ENCODE measurements at regions not wholly inside any gene's neighbourhood (a gene's known extent, or its start where the extent isn't known, plus 50 kb on each side); places are given as distances from the start of the nearest gene placed in this dataset.
"Not testable (repeated sequence)": the region's sequence is repeated elsewhere in the genome, so short reads cannot be mapped to it uniquely, and the experiment has no call there.

DNA sequence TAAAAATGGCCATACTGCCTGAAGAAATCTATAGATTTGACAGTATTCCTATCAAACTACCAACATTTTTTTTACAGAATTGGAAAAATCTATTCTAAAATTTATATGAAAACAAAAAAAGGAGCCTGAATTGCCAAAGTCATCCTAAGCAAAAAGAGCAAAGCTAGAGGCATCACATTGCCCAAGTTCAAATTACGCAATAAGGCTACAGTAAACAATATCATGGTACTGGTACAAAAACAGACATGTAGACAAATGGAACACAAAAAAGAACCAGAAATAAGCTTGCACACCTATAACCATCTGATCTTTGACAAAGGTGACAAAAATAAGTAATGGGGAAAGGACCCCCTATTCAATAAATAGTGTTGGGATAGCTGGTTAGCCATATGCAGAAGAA, 50.2 kb upstream of the THSD7B start:
- DNase-seq (ENCODE audit: low read depth), result no peak

DNA sequence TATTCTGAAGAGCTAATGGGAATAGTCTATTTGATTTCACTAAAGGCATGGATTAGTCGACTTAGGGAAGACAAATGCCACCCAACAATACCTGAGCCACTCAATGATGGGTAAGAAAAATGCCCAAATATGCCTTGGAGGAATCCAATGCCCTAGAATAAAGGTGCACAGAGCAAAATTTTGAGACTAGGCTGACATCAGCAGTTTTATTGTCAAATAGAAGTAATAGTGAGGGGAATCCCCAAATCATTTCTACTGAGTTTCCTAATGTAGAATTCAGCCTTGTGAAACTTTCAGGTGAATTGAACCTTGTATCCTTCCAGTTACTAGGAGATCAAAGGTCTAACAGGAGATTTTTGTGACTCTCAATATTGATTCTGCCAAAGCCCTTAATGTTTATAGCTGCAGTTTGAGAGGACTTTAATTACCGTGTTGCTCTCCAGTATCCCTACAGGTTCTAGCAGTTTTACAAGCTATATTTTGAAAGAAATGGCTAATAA, 50.8 kb upstream of the THSD7B start:
- DNase-seq (ENCODE audit: low read depth), result no peak

DNA sequence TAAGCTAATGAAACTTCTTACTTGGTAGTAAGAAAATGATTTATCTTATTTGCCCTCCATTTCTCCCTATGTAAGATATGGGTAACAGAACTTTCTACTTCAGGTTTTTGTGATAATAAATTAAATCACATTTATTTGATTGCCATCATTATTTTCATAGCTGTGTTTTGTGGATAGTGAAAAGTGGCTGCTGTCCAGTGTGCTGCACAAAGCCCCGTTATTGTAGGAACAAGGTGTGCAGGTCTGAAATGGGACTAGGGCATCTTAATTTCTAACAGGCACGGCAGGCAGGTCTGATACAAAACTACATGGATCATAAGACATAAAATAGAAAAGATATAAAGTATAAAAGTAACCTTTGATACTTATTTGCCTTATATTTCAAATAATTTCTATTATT, 51.6 kb upstream of the THSD7B start:
- DNase-seq (ENCODE audit: low read depth), result no peak

DNA sequence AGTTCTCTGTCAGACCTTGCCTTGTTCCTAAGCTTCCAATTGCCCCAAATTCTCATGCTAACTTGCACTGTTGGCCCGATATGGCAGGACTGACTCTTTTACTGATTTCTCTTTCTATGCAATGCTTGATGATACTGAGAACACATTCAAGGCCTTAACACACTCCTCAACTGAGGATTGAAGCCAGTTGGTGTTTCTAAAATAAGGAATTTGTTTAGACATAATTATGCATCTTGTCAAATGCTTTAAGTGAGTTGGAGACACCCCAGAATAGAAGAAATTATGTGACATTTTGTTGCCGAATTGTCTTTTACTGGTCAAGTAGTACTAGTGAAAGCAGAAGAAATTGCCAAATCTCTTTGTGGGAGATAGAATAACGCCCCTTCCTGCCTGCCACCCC, 60.0 kb upstream of the THSD7B start:
- no peak for DNase-seq (ENCODE audit: low read depth)

DNA sequence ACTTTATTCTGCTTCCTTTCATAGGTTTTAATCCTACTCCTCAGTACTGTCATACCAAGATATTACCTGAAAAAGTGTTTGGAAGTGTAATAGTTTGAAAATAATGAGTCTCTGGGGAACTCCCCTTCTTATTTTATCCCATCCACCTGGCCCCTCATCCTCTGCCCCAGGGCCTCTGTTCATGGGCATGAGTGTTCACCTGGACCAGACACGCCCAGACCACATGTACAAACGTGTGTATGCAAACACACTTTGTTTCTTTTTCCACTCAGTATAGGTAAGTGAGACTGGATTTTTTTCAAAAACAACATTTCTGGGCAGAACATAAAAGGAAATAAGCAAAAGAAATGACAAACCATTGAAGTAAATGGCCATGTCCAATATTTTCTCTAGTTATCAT, 62.1 kb upstream of the THSD7B start:
- no peak for DNase-seq (ENCODE audit: low read depth)

DNA sequence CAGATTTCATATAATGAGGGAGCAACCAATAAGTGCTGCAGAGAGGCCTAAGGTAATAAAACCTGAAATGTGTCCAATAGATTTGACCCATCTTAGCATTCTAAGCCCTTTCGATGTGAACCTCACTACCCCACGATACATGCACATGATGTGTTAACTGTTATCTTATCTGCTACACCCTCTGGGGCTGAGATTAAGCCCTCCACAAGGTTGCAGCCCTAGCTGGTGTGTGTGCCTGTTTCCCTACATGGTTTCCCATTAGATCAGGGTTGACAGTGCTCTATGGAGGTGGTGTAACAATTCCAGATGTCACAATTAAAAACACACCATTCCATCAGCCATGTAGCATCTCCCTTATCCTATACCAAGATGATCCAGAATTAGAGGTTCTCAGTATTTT, 68.9 kb upstream of the THSD7B start:
- DNase-seq (ENCODE audit: low read depth), result no peak

DNA sequence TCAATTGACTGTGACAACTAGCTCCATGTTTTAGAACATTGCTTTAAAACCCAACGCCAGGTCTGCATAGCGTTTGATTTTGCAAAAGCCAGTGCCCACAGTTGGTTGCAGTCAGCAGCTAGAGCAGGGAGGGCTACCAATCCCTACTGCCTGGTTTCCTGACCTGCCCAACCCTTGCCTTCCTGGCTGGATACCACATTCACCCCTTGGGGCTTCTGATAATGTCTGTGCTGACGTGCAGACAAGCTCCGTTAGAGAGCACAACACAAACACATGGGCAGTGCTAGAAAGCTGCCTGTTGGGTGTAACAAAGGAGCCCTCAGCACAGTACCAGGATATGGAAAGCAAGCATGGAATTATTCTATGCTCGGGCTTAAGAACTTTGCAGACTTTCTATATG, 71.4 kb upstream of the THSD7B start:
- no peak for DNase-seq (ENCODE audit: low read depth)

DNA sequence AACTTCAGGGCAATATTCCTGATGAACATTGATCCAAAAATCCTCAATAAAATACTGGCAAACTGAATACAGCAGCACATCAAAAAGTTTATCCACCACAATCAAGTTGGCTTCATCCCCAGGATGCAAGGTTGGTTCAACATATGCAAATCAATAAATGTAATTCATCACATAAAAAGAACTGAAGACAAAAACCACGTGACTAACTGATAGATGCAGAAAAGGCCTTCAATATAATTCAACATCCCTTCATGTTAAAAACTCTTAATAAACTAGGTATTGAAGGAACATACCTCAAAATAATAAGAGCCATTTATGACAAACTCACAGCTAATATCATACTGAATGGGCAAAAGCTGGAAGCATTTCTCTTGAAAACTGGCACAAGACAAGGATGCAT, 85.3 kb upstream of the THSD7B start:
- not testable (repeated sequence) for DNase-seq (ENCODE audit: low read depth)

DNA sequence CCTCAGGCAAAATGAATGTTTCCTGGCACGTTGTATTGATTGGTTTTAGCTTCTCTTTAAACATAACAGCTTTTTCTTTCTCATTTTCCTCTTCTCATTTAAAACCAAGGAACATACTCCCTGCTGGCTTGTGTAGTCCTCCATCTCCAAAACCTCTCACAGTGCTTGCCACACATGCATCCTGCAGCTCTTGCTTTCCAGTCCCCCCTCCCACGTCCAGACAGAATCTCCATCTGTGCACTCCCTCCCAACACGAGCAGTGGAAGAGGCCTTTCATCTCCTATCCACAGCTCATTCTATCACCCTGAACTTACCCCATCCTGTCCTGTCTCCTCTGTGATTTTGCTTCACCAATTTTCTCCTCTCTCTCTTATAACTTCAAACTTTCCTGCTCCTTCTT, 99.6 kb upstream of the THSD7B start:
- no peak for DNase-seq (ENCODE audit: low read depth)

DNA sequence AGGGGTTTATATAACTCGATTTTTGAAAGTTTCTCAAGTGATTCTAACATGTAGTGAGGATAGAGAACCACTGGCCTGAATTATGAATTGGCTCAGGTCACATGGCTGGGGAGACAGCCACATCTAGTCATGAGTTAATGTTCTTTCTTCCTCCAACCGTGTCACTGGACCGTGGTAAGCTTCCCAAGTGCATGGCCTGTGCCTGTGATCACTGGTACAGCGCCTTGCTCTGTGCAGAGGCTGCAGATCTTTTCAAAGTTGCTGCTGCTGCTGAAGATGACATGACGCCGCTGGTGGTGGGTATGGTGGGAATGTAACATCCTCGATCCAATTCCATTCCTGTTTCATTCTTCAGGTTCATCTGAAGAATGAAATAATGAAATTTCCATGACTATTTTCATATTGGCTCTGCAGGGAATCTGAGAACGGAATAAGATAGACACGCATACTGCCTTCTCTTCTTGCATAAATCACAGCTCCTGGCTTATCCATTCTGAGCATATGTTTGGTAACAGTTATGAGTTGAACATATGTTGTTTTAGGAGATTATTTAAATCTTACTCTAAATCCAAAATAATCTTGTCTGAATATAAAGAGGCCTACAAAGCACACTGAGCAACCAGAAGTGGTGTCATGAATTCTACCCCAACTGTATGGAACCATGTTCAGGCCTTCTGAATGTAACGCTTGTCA, 100.5 kb upstream of the THSD7B start:
- no peak for DNase-seq (ENCODE audit: low read depth)

DNA sequence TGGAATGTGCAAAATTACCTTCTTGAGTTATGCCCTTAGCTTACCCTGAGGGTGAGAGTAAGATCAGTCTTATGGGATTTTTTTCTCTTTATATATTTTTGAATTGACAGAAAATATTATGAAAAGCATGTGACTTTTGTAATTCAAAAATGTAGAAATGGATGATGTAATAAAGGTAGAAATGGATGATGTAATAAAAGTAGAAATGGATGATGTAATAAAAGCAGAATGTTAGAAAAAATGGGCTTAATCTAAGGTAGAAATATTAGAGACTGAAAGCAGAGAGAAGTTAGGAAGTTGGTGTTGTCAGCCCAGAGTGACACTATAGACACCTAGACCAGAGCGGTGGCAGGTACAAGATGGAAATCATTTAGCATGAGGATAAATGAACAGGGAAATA, 107.1 kb upstream of the THSD7B start:
- DNase-seq (ENCODE audit: low read depth), result no peak

DNA sequence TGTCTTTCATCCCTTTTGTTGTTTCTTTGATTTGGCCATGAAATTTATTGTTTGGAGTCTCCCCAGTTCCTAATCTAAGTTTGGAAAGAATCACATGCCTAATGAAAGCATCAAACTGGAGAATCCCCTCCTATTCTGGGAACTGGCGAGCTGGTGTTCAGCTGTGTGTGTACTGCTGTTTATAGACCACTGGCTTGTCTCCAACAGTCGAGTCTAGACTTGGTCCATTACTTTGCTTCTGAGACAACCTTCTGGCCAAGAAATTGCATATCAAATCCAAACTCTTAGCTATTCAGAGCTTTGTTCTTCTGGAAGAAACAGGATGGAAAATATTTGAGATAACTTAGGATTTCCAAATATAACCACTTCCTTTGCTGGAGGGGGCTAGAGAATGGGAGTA, 111.5 kb upstream of the THSD7B start:
- DNase-seq (ENCODE audit: low read depth), result no peak

DNA sequence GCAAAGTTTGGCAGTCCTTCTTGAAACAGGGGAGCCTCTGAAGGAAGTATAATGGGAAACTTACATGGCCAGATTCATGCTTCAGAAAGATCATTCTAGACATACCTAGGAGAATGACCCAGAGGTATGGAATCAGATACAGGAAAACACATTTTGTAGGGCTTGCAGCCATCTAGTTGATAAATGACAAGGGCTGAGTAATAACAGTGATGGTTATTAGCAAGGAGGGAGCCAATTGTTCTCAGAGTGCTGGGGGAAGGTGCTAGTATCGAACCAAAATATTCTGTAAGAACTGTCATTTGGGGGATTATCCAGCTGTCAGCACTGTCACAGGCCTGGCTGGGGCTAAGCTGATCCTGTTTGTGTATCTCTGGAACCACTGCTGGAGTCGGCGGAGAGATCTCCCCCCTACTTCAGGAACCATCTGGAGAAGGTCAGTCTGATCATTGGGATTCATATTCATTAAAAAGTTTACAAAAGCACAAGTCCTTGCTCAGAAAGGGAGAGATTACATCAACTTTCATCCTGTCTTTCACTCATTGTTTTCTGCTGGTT, 113.8 kb upstream of the THSD7B start:
- no peak for DNase-seq (ENCODE audit: low read depth)

DNA sequence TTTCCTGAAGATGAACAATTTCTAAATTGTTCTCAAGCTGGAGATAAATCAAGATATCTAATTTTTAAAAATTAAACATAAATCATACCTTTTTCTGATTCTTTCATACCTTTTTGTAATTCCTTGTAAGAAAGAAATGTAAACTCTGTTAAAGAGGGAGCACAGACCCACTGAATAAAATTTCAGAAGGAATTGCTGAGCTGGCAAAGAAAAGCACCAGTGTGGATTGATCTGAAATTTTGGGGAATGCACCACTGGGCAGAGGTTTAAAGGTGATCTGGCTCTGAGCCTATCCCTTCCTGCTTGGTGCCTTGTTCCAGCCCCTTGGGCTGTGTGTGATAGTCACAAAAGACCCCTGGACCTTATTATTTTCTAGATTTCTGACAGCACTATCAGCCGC, 118.3 kb upstream of the THSD7B start:
- DNase-seq (ENCODE audit: low read depth), result no peak

DNA sequence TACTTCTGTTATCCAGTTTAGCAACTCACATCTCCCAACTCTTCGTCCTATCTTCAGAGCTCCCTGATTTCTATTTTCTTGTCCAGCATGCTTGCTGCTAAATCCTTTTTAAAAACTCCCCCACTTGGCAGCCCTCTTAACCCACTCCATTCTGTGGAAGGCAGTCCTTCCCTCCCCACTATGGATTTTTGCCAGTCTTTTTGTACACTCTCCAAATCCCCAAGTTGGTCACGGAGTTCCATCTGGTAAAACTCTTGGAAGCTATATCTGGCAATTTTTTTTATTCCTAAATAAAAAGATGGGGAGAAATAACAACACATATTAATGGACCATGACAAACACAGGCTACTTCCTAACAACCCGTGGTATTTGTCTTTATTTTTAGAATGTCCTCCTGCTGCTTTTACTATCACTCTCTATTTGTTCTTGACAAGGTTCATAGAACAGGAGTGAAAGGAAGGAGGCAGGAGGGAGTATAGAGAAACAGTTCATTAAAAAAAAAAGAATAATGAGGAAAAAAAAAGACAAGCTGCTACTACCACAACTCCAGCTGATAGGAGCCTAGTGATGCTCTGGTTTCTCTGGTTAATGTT, 120.0 kb upstream of the THSD7B start:
- no peak for DNase-seq (ENCODE audit: low read depth)

DNA sequence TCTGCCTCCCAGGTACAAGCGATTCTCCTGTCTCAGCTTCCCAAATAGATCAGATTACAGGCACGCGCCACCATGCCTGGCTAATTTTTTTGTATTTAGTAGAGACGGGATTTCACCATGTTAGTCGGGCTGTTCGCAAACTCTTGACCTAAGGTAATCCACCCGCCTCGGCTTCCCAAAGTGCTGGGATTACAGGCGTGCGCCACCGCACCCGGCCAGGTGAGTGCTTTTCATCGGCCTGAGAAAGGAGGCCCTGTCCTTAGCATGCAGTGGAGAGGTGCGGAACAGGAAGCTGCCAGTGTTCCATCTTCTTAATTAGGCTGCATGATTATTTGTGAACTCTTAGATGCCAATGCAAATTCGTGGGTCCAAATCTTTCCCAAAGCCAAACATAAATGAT, 125.7 kb upstream of the THSD7B start:
- no peak for DNase-seq (ENCODE audit: low read depth)

DNA sequence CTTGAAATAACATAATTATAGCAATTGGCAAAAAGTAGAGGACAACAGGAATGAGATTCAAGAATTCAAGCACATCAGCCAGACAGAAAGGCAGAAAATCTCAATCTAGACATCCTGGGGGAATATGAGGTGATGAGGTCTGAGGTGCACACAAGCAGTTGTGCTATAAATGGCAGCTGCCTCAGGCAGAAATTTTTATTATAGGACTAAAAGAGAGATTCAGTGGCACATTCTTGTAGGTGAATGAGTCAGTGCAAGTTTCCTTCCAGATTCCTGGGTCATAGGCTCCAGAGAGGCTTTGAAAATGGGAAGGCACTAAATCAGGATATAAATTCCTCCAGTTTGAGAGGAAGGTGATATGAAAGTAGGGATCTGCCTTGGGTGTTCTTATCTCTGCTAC, 127.2 kb upstream of the THSD7B start:
- DNase-seq (ENCODE audit: low read depth), result no peak

DNA sequence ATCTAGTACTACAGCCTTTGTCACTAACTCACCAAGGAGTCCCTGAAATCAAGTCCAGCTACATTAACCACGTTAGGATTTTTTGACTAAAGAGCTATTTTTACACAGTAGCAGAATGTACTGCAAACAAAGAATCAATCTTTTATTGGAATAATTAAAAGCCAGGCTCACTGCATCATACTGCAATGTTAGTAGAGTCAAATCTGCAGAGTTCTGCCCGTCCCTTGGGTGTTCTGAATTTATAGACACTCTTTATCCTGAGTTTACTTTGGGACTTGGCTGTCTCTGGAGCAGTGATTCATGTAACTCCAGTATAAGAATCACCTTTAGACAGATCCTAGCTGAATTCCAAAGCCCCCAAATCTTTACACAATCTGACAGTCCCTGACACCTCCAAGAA, 127.9 kb upstream of the THSD7B start:
- no peak for DNase-seq (ENCODE audit: low read depth)

DNA sequence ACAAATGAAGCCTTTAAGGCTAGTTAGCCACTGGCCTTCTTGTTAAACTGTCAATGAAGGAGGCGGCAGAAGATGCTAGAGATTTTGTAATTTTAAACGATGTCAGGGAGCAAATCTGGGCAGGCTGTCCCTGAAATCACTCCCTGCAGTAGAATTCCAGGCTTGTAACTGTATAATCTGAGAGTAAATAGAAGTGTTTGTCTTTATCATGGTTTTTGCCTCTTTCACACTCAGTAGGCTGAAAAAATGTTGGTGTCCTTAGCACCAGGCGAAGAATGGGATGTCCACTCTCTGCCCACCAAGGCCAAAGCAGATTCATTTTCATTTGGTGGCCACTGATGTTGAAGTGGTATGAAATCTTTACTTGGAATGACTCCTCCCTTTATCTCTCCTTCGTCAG, 136.9 kb upstream of the THSD7B start:
- no peak for DNase-seq (ENCODE audit: low read depth)

DNA sequence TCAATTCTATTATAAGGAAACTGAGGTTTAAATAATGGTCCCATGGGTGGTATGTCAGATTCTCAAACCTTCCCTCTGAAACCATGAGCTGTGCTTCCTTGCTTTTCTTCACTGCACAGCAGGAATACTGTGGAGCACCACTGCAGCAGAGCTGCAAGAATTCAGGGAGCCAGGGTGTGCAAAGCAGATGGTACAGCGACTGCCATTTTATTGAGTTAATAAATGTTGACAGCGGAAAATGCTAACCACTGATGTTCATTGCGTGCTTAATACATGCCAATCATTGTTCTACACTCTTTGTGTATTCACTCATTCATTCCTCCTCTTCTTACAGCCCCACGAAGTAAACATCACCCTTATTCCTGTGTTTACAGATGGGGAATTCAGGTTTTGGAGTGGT, 152.2 kb upstream of the THSD7B start:
- DNase-seq (ENCODE audit: low read depth), result no peak

DNA sequence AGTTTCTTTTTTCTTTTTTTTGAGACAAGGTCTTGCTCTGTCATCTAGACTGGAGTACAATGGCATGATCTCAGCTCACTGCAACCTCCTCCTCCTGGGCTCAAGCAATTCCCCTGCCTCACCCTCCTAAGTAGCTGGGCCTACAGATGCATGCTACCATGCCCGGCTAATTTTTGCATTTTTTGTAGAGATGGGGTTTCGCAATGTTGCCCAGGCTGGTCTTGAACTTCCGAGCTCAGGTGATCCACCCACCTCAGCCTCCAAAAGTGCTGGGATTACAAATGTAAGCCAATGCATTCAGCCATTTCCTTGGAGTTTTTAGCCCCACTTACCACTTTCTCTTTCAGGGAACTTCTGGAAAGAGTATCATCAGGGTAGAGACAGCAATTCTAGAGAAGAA, 153.3 kb upstream of the THSD7B start:
- DNase-seq (ENCODE audit: low read depth), result no peak

DNA sequence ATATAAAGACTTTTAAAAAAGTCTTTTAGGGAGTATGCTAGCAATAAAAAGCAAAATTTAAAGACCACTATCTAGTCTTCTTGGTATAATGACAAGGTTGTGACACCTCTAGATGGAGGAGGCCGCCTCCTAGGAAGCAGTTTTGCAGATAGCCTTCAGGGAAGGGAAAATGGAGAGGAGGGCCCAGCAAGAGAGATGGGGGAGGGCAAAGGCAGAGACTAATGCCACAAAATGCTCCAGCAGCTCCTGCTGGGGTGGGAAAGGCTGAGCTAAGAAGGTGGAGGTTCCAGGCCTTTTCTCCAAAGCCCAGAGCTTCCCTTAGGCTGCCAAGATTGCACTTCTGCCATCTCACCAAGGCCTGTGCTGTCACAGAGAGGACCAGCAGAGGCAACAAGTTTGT, 153.9 kb upstream of the THSD7B start:
- DNase-seq (ENCODE audit: low read depth), result no peak

DNA sequence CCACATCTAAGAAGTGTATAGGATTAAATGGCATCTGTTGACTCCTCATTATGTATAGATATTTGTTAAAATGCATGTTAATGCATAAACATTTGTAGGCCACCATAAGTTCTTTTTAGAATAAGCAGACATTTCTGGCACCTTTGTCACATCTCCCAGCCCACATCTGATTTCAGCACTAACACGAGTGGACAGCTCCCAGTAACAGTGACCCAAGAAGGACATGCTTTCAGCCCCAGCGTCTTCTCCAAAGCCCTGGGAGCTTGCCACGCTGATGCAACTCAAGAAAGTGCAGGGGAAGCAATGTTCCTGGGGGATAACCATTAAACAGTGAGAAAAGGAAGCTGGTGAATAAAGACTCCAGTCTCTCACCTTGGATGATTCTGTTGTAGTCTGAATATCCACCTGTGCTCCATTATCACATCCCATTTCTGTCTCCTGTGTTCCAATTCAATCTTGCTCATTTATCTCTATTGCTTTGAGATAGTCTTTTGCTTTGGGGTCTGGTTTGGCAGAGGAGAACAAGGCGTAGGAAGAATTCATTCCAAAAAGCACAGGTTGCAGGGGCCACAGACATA, 182.6 kb upstream of the THSD7B start:
- DNase-seq (ENCODE audit: low read depth), result no peak
